ENCODE measurements at regions not wholly inside any gene's neighbourhood (a gene's known extent, or its start where the extent isn't known, plus 50 kb on each side); places are given as distances from the start of the nearest gene placed in this dataset.
"Not testable (repeated sequence)": the region's sequence is repeated elsewhere in the genome, so short reads cannot be mapped to it uniquely, and the experiment has no call there.

DNA sequence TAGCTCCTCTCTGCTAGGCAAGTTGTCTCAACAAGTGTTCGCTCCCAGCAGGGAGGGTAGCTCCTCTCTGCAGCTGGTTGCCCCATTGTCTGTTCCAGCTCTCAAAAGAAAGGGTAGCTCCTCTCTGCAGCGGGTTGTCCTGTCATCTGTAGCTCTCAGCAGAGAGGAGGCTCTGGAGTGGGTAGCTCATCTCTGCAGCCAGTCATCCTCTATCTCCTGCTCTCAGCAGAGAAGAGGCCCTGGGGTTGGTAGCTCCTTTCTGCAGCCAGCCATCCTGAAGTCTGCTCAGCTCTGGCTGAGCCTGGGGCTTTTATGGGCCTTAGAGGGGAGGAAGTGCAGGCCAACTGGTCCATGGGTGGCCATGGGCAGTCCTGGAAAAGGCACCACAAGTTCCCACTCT is 342.7 kb downstream of the PTTG2 start:
- CTCF ChIA-PET (ENCODE audit: unreplicated experiment): no interaction called here

GRCh38 chr4:38304460-38304859 is 344.3 kb downstream of the PTTG2 start:
- POLR2A ChIA-PET: interaction anchor here (0.6 to 1.6 kb wide), 2 partner anchors 9 to 371 kb away, joined by 4 to 5 read pairs; no protein-coding TSS in a partner anchor
- H3K27ac ChIP-seq (ENCODE audit: low read depth, low read length, poor library complexity, severe bottlenecking); H3K4me3 ChIP-seq (ENCODE audit: low read depth, low read length, poor library complexity, severe bottlenecking); H2AFZ ChIP-seq (ENCODE audit: low read length); DNase-seq (ENCODE audit: low spot score); H3K36me3 ChIP-seq (ENCODE audit: insufficient read depth, low read length); H3K9me2 ChIP-seq (ENCODE audit: insufficient read depth, low read length); H3K4me2 ChIP-seq (ENCODE audit: low read length); H3K79me2 ChIP-seq (ENCODE audit: insufficient read depth, low read depth, low read length); H4K20me1 ChIP-seq (ENCODE audit: insufficient read depth, low read length); BruUV-seq (replicated peaks); H3K9me3 ChIP-seq (ENCODE audit: low read length); H3K4me1 ChIP-seq (ENCODE audit: insufficient read depth, low read length, poor library complexity, severe bottlenecking); intact Hi-C loops (cut with micrococcal nuclease; ENCODE audit: unreplicated experiment); CTCF ChIA-PET (ENCODE audit: unreplicated experiment): not testable (repeated sequence)

More for the DNA sequence above, 342.7 kb downstream of the PTTG2 start:
- TF ChIP-seq EZH2phosphoT487 (IDR thresholded peaks at IDR 0.05; ENCODE audit: borderline replicate concordance, low read depth, low read length): no peak
- no peak overlapping the region for H2AFZ ChIP-seq (ENCODE audit: low read length)
- no peaks in the 10 kb centered on the region for H3K4me1 ChIP-seq (ENCODE audit: insufficient read depth, low read length, poor library complexity, severe bottlenecking)
- H3K36me3 ChIP-seq (ENCODE audit: insufficient read depth, low read length): no peaks in the 10 kb centered on the region
- intact Hi-C loops (cut with micrococcal nuclease; ENCODE audit: unreplicated experiment): no loop called here
- no peak overlapping the region for H3K4me2 ChIP-seq (ENCODE audit: low read length)
- H3K4me3 ChIP-seq (ENCODE audit: low read depth, low read length, poor library complexity, severe bottlenecking): no peak overlapping the region
- BruUV-seq (replicated peaks): no TSS peak
- H4K20me1 ChIP-seq (ENCODE audit: insufficient read depth, low read length): no peaks in the 10 kb centered on the region
- DNase-seq (ENCODE audit: low spot score): no peak
- H3K9me2 ChIP-seq (ENCODE audit: insufficient read depth, low read length): no peaks in the 10 kb centered on the region
- POLR2A ChIA-PET: interaction anchor here (0.7 to 1.6 kb wide), 3 partner anchors 10 to 268 kb away, joined by 3 to 5 read pairs (median 3); no protein-coding TSS in a partner anchor
- H3K27ac ChIP-seq (ENCODE audit: low read depth, low read length, poor library complexity, severe bottlenecking): no peak overlapping the region
- no peaks in the 10 kb centered on the region for H3K79me2 ChIP-seq (ENCODE audit: insufficient read depth, low read depth, low read length)
- peaks cover 16% of the 10 kb centered on the region; the same call in 1 of the 2 replicates for H3K9me3 ChIP-seq (ENCODE audit: low read length)

- POLR2A ChIA-PET: no interaction called here
- no peak overlapping the region for H2AFZ ChIP-seq (ENCODE audit: low read length)
- intact Hi-C loops (cut with micrococcal nuclease; ENCODE audit: unreplicated experiment): no loop called here
- no peak for DNase-seq (ENCODE audit: low spot score)
- no peaks in the 10 kb centered on the region for H4K20me1 ChIP-seq (ENCODE audit: insufficient read depth, low read length)
- no peaks in the 10 kb centered on the region for H3K9me3 ChIP-seq (ENCODE audit: low read length)
- no peaks in the 10 kb centered on the region for H3K79me2 ChIP-seq (ENCODE audit: insufficient read depth, low read depth, low read length)
- H3K9me2 ChIP-seq (ENCODE audit: insufficient read depth, low read length): no peaks in the 10 kb centered on the region
- BruUV-seq (replicated peaks): no TSS peak
- no peak overlapping the region for H3K4me2 ChIP-seq (ENCODE audit: low read length)
- no peak overlapping the region for H3K27ac ChIP-seq (ENCODE audit: low read depth, low read length, poor library complexity, severe bottlenecking)
- TF ChIP-seq EZH2phosphoT487 (IDR thresholded peaks at IDR 0.05; ENCODE audit: borderline replicate concordance, low read depth, low read length): no peak
- TF ChIP-seq, protein P1, sequence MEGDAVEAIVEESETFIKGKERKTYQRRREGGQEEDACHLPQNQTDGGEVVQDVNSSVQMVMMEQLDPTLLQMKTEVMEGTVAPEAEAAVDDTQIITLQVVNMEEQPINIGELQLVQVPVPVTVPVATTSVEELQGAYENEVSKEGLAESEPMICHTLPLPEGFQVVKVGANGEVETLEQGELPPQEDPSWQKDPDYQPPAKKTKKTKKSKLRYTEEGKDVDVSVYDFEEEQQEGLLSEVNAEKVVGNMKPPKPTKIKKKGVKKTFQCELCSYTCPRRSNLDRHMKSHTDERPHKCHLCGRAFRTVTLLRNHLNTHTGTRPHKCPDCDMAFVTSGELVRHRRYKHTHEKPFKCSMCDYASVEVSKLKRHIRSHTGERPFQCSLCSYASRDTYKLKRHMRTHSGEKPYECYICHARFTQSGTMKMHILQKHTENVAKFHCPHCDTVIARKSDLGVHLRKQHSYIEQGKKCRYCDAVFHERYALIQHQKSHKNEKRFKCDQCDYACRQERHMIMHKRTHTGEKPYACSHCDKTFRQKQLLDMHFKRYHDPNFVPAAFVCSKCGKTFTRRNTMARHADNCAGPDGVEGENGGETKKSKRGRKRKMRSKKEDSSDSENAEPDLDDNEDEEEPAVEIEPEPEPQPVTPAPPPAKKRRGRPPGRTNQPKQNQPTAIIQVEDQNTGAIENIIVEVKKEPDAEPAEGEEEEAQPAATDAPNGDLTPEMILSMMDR (conservative IDR thresholded peaks at IDR 0.05; ENCODE audit: low read length): no peak
- H3K4me3 ChIP-seq (ENCODE audit: low read depth, low read length, poor library complexity, severe bottlenecking): no peak overlapping the region
- CTCF ChIA-PET (ENCODE audit: unreplicated experiment): no interaction called here
- no peaks in the 10 kb centered on the region for H3K4me1 ChIP-seq (ENCODE audit: insufficient read depth, low read length, poor library complexity, severe bottlenecking)
- no peaks in the 10 kb centered on the region for H3K36me3 ChIP-seq (ENCODE audit: insufficient read depth, low read length)
Measured at GRCh38 chr4:38306482-38307071, 346.4 kb downstream of the PTTG2 start.

Measured in OCI-LY7 (cell line).